GM21825 (cell line): ENCODE measurements at regions not wholly inside any gene's neighbourhood (a gene's known extent, or its start where the extent isn't known, plus 50 kb on each side); places are given as distances from the start of the nearest gene placed in this dataset.
A peak's percentile ranks its signal among the peaks of the same experiment; 100 is the strongest.

Experiments
- ATAC-seq: cut with Tn5 transposase; IDR thresholded peaks from one replicate; pipeline ENCODE4 v1.9.1; 2021; ENCODE audit warnings: mild to moderate bottlenecking, moderate library complexity; ENCODE audit not compliant: unreplicated experiment

DNA sequence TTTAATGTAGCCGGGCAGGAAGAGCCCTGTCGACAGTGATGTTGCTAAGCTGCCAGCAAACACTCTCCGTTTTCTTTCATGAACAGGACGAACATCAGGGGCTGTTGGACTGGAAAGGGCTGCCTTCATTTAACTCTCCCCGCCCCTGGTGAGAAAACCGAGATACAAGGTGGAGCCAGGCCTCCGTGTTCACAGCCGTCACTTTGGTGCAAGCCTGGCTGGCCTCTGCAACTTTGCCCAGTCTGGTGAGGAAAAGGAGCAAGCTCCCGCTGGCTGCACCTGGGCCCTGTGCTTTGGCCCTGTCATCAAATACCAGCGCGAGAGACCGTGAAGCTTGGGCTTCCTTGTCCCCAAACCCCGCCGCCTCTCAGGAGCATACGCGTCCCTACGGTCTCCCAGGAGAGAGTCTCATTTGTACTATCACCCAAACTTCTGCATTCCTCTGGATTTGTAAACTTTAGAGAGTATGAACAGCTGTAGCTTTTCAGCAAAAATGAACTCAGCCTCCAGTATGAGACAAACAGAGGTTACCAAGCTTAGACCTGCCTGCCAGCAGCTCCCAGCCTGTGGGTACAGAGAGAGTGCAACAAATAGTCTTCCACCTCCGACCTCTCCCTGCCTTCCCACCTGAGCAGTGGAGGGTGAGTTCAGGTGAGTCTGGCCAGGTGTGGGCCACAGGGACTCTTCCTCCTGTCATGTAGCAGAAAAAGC is 445.3 kb upstream of the MGMT start:
- no peak for ATAC-seq

DNA sequence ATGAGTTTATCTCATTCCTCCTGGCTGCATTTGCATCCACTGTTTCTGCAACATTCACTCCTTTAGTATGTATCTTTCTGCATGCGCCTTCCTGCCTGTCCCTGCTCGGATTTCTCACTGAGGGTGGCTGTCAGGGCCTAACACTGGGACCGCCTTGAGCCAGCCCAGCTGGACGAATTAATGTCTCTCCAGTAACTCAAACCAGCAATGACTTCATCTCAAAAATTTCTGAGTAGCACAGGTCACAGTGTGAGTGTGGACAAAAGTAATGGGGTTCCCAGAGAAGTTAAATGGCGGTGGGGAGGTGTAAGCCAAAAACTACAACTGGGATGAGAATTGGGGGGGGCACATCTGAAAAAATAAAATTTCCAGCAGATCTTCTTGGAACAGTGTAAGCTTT is 444.0 kb upstream of the MGMT start:
- ATAC-seq: no peak

DNA sequence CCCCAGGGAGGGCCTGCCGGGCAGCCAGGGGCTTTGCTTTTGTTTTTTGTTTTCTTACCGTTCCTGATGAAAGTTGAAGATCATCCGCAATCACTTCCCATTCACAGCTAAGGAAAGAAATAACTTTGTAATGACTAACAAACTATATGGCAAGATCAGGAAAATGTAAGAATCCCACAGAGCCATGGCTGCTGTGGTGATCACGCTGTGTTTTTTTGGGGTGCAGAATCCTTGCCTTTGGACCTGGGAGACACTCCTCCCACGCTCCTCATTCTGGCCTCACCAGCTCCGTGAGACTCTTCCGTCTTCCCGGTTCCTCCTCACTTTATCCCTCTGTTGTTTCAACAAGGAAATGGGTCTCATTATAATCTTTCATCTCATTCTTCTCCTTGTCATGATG is 443.0 kb upstream of the MGMT start:
- ATAC-seq: no peak

DNA sequence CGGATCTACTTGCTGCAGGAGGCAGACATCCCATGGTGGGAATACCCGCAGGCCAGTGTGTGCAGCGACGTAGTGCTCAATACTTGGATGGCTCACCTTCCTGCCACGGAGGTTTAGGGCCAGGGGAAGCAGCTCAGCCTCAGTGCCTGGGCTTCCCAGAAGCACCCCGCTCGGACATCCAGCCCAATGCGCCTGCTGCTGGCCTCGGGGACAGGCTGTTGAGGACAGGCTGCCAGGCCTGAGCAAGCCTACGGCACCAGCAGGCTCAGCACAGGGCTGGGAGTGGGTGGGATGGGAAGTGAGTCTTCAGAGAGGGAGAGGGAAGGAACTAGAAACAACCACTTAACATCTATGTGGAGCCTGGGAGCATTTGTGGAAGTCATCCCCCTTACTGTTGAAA is 441.3 kb upstream of the MGMT start:
- no peak for ATAC-seq

DNA sequence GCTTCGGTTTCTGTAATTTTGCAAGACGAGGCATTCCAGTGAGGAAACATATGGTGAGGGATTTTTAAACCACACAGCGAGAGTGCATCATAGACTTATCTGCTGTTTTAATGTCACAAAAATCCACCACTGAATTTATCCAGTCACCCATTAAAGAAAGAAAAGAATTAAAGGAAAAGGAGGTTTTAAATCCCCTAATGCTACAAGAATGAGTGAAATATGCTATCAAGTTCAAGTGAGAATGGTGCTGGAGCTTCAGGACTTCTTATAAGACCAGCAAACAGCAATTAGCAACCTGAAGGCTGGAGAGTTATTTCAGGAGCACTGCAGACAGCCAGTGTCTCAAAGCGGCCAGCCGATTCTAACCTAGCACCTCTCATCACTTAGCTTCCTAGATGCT is 439.1 kb upstream of the MGMT start:
- ATAC-seq: no peak

DNA sequence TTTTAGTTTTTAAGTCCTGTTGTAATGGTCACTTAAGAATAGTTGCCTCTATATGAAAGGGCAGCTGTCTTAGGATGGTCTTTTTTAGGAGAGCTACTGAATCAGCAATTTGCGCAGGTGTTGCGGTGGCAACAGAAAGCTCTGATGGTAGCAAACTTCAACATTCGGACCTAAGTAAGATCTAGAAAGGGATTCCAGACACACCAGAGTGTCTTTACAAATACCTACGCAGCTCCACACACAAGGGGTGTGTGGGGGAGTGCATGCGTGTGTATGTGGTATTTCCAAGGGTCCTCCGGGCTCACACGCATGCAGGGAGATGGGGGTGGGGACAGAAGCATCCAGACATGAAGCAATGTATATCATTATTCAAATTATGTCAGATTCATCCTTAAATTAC is 438.6 kb upstream of the MGMT start:
- ATAC-seq: no peak

DNA sequence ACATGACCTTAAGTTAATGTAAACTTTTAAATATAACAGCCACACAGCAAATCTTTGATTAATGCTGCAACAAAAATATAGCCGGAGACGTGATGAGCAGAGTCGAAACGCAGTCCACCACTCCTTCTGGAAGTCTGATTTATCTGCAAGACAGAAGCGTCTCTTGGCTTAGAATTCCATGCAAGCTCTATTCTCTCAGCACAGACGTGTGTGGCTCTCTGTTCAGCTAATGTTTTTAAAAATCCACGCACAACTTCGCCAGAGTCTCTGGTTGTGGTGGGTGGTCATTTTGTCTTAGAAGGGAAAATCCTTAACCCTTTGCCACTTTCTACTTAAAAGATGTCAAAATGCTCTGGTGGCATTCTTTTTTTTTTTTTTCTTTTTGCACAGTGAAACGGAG is 438.0 kb upstream of the MGMT start:
- ATAC-seq: no peak

DNA sequence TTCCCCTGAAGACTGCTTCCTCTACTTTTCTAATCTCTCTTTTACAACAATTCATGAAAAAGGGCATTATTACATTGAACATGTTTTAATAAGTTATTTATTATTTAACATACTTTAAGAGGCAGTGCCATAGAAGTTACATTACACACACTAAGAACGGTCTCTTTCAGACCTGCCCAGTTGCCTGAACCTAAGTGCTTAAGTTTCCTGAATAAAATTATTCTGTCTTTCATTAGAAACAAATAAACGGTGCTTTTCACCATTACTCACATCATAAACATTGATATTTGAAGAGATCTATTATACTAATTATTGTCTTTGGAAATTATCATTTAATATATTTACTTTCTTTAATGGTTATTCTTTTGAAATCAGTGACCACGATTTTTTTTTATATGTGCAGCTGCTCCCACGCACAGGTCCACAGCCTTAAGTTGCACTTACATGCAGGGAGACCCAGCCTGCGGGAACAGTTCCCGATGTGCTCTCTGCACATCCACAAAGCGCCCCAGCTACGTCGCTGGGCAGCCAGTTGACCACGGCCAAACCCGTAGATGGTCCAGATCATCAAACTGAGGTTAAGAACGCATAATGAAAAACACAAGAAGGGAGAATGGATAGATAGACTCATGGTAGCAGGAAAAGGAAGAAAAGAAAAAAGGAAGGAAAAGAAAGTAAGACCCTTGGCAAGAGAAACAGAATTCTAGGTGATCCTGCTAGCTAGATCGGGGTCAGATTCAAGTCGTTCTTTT is 437.0 kb upstream of the MGMT start:
- no peak for ATAC-seq

DNA sequence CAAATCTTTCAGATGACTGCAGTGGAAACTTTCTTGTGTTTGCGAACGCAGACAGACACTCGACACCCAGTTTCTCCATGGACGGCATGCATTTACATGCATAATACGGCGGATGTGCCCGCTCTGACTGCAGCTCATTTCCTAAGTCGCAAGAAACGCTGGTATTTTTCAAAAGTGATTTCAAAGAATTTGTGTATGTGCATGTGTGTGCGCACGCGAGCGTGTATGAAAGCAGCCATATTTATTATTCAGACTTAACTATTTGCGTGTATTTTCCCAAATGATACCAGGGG is 436.5 kb upstream of the MGMT start:
- no peak for ATAC-seq

DNA sequence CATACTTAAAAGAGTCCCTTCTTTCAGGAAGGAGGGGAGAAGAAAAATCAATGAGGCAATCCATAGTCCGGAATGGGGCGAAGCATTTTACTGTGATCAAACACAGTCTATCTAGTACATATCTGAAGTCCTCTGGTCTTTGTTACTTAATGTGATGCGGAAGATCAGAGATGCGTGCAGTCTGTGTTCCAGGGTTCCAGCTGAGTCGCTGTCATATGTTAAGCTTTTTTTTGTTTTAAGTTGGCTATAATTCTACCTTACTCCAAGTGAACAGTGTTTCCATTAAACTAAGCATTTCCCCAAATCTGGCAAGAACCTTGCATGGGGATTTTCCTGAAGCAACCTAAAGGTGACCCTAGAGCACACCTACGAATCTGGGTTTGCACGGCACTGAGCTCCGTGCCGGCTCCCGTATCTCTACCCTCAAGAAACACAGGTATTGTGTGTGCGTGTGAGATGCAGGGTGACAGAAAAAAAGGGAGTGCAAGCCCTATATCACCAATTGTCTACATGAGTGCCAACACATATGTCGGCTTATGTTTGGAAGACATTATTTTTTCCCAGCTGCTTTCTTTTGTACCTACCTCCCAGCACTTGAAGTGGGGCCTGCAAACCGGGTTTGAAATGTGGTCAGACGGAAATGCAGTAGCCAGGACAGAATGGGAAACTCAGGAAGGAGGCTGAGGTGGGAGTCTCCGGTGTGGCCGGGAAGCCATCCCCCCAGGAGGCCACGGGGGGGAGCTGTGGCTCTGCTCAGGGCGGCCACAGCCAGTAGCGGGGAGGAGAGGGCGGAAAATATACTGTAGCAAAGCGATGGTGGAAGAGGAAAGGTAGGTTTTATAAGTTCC is 435.8 kb upstream of the MGMT start:
- ATAC-seq: peak; percentile 74

DNA sequence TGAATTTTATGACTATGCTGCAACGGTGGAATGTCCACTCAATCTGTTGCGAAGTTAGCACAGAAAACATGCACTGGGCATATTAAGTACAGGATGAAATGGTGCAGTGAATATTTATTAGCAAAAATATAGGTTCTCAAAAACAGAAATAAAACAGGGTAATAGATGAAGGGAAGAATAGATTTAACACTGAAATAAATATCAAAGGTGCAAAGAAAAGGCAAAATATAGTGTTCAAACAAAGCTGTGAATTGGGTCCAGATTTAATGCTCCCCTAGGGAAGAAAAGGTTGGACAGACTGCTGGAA is 435.2 kb upstream of the MGMT start:
- ATAC-seq: no peak

DNA sequence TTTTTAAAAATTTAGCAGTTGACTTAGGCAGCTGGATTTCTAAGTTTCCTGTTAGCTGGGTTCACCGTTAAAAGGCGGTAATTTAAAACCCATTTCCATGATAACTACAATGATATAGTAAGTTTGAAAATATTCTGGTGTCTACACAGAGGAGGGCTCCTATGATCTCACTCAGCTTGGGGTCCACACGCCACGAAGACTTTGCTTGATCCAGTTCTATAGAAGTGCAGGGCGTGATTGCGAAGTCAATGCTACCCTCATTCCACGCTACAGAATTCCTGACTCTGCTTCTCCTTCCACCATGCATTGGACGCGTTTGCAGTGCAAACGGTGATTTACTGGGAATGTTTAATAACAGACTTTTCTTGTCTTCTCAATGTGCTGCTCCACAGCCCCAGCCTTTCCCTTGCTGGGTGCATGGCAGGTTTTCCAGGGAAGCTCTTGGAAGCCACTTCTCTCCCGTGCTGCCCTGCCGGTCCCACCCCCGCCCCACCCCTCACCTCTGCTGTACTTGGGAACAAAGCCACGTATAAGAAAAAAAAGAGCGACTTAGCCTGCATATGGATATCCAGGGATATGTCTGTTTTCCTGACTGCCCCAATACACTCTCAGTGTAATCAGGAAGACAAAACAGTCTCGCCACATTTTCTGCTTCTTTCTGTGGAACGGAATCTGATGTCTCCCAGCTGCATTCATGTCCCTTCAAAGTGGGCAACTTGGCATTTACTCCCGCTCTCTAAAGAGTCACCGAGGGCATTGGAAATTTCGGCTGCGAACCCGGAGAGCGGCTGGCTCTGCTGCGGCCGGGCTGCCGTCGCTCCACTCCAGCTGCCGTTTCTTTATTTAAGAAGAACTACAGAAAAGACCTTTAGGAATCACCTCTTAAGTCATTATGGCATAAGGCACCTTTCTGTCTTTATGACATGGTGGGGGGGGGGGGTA is 434.4 kb upstream of the MGMT start:
- ATAC-seq: no peak

DNA sequence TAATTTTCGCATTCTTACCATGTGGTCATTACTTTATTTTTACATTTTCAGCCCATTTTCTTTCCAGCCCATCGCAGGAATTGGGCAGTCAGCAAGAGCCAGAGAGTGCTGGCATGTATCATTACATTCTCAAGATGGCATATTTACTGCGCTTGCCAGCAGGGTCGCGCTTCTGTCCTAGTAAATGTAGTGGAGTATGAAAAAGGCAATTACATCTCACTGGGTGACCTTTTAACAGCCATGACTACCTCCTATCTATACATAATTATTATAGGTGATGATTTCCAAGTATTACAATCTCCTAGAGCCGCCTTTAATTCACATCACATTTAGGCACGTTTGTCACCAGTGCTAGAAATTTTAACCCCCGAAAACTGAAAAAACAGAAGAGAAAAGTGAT is 433.7 kb upstream of the MGMT start:
- ATAC-seq: no peak

DNA sequence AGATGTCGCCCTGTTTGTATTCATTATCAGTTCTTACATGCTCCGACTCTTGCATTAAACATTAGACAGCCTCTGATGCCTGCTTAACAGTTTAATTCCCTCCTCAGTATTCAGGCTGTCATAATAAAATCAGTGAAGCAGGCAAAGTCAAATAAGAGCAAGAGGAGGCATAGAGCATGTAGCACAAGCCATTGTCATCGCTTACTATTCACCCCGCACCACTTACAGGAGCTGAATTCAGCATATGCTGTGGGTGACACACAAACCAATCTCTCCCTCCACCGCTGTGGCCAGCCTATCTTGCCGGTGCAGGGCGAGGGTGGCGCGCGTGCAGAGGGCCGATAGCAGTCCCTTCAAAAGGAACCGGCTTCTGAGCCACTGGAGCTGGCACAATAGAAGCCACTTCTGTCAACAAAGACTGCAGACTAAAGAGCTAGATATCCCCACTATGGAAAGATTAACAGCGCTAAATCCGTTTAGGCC is 433.2 kb upstream of the MGMT start:
- ATAC-seq: no peak

DNA sequence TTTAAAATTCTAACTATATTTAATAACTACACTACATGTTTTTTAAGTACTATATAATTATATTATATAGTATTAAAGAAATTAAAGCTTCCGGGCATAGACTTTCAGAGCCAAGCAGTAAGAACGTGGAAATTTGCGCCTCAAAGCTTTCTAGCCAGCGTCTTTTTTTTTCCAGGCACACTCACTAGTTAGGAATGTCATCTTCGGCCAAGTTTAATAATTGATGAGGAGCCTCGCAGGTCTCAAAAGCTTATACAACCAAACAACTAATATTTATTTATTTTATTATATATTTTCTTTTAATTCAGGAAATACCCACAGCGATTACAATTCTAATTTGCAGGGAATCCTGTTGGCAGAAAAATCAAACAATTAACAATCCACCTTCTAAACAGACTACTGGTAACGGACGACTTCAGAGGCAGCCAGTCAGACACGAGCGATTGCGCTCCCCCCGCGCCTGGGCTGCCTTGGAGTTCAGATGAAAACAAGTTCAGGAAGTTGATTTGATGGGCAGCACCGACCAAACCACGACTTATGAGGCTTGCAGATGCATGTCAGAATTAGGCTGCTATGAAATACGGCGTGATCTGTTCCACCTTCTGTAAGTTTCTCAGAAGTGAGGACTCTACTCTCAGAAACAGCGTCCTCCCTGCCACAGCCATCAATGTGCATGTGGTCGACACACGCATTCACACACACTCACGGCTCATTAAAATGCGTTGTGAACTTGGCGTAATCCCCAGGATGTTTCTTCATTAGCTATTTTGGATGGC is 431.8 kb upstream of the MGMT start:
- ATAC-seq: no peak

DNA sequence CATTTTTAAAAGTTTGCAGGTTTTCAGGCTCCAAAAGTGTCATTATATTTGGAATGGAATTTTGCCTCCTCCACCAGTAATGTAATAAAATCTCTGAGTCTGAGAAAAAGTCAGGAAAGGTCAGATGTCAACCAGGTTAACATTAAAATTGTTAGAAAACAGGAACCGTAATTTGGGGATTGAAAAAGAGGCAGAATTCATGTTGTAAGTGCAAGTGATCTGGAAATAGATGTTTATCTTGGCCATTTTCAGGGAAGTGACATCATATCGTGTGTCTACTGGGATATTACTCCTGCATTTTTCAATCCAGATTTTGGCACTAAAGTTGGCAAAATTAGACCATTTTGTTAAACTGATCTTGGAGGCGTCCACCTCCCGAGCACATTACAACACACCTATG is 428.5 kb upstream of the MGMT start:
- ATAC-seq: no peak

DNA sequence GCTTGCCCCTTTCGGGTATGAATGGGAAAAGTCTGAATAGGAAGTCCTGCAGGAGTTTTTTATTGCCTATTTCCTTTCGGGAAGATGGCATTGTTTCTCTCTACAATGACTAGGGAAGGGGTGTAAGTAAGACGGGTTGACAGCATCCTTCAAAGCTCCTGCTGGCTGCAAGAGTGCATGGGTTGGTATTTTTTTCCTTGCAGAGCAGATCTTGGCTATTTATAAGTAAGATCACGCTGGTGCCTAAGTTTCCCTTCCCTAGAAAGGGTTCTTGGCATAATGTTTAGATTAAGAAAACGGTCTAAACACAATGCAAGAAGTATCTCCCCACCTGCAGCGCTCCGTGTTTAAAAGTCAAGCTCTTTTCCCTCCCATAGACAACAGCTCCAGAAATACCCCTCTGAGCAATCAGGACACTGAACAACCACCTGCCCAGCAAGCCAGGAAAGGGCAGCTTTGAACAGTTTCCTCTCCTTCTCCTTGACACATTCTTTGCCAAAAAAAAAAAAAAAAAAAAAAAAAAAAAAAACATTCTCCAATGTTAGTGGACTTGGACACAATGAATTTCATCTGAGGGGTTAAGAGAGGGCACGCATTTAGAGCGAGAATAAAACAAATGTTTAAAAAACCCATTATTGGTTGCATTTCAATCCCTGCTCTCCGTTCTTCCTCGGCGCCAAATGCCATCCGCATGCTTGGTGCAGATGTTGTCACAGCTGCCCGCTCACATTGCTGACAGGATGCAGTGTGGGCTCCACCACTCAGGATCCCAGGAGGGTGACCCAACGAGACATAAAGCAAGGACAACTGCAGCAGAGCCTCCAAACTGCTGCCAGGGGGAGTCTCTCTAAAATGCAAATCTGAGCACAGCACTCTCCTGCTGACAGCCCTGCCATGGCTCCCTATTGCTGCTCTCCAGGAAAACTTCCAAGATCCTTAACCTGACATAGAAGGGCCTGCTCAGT is 427.4 kb upstream of the MGMT start:
- ATAC-seq: no peak

DNA sequence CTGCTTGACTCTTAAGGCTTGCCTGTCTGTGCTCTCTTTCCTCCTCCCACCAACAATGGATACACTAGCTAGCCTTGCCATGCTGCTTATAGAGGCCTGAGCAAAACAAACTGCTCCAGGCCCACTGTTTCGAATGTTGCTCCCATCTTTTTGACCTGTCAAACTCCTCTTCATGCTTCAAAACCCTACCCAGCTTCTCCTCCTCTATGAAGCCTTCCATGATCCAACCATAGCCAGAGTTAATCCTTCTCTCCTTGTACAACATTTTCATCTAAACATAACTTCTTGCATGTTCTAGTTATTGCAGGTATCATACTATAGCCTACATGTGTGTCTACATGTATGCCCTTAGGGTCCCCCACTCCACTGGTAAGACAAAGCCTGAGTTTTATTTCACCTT is 426.7 kb upstream of the MGMT start:
- ATAC-seq: no peak

DNA sequence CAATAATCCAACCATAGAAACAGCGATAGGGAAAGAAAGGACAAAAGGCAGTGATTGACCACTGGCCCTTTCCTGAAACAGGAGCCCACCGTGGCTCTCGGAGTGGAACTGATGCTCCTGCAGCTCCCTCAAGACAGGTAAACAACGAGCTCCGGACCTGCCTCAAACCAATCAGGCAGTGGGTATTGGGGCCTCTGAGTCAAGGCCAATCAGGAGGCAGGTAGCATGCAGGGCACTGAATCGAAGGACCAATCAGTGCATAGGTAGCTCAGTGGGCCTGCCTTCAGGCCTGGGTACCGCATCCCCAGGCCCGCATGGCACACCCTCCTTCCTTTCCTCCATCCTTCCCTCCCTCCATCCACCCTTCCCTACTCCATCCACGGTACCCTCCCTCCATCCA is 425.1 kb upstream of the MGMT start:
- no peak for ATAC-seq
